NOMO-1 treated with dmso at 0.1 percent for 144 hours (cell line): ENCODE measurements at regions not wholly inside any gene's neighbourhood (a gene's known extent, or its start where the extent isn't known, plus 50 kb on each side); places are given as distances from the start of the nearest gene placed in this dataset.

Experiments used
- DNase-seq: peaks from one replicate; lab custom pipeline; 2025; ENCODE audit not compliant: unreplicated experiment; lab: John Stamatoyannopoulos, UW

DNA sequence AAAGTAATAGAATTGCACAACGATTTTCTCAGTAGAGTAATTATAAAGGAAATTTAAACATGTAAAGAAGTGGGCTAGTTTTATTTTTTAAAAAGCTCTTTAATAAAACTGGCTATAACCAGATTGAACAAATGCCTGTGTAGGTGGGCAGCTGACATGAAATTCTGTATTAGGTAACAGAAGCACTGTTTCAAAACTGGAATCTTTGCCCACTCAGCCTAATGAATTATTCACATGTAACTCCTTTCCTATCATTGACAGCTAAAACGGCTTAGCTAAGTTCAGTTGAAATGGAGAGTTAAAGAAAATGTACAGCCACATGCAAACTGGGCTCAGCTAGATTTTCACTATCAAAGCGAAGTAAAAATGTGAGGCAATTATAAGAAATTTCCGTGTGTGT is 1300.1 kb upstream of the ACO1 start:
- DNase-seq: no peak

GRCh38 chr9:31089549-31090221 is 1294.8 kb upstream of the ACO1 start:
- no peak for DNase-seq

GRCh38 chr9:31100311-31100710 is 1284.1 kb upstream of the ACO1 start:
- DNase-seq: no peak

DNA sequence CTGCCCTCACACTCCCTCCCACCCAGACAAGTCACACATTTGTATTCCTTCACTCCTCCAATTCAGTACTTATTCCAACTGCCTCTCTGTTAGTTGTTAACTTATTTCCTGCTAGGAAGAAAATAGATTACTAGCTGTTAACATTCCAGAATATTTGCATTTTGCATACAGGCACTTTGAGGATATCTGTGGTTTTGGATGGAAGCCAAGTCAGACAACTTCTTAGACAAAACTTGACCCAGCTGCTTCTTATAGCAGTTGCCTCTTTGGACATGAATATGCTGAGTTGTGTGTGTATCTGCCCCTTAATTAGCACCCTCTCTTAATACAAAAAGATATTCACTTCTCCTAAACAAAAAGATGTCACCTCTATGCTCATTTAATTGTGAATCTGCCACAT is 1280.6 kb upstream of the ACO1 start:
- no peak for DNase-seq

DNA sequence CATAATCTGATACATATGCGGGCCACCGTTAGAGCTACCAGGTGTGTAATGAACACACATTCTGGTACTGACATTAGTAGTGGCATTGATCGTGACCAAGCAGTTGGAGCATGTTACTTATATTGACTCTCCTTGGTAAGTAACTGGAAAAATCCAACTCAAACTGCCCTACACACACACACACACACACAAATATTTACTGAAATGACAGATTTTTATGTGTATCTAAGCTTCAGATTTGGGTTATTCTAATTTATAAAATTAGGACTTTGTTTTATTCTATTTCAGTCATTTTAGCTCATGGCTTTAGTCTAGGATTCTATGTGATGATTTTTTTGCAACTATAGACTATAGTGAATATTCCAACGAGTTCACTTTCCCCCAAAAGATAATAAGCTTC is 1280.2 kb upstream of the ACO1 start:
- DNase-seq: no peak

DNA sequence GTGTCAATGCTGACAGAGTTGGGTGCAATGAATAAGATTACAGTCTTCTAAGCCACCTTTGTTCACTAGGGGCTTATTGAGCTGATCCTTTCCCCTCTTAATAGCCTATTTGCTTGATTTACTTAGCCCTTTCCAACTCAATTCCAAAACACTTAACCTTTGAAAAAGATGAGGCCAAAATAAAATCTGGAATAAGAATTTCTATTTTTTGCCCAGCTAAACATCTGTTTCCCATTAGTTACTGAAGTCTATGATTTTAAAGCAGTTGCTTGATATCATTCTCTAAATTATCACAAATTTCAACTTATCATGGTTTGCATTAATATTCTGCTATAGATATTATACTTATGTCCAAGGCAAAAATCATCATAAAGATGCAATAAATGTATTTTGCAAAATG is 1272.0 kb upstream of the ACO1 start:
- no peak for DNase-seq

DNA sequence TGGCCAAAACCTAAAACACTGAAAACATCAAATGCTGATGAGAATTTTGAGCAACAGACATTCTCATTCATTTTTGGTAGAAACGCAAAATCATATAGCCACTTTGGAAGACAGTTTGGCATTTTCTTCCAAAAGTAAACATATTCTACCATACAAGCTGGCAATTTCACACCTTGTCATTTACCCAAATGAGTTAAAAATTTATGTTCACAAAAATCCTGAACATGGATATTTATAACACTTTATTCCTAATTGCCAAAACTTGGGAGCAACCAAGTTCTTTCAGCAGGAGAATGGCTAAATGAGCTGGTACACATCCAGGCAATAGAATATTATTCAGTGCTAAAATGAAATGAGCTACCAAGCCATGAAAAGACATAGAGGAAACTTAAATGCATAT is 1270.1 kb upstream of the ACO1 start:
- DNase-seq: no peak

DNA sequence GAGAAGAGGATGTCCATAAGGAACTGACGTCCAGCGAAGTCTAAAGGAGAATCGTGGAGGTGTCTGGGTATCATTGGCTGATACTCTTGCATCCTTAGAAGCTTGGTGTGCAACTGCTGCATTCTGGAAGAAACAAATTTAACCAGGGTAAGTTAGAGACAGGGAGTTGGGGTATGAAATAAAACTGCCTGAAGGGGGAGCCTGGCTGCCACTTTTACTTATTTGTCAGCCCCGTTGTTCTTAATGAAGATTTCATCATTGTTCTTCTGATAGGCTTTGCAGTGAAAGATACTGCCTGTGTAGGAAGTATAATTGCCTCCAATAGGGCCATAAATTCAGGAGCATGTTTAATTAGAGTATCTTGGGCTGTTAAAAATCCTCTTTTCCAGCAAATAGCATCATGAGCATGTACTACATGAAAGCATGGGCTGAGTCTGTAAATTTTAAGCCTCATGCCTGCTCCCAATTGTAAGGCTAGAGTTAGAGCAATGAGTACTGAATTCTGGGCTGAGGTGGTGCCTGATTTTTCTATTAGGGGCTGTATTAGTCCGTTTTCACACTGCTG is 1264.5 kb upstream of the ACO1 start:
- no peak for DNase-seq

DNA sequence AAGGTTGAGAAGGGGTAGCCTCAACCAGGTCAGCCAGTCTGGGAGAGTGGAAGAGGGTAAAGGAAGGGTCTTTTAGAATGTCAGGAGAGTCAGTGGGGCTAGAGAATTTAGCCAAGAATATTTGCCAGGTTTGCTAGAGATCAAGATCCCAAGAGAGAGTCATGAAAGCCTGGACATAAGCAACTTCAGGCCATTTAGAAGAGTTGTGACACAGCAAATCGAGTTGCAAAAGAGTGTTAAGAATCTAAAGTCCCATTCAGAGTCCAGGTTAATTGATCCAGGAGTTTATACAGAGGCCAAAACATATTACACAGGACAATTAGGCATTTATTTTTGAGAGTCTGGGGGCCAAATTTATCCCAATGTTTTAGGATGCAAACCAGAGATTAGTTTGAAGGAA is 1260.1 kb upstream of the ACO1 start:
- no peak for DNase-seq

- no peak for DNase-seq
Observed at GRCh38 chr9:31135567-31135966, 1248.9 kb upstream of the ACO1 start.

DNA sequence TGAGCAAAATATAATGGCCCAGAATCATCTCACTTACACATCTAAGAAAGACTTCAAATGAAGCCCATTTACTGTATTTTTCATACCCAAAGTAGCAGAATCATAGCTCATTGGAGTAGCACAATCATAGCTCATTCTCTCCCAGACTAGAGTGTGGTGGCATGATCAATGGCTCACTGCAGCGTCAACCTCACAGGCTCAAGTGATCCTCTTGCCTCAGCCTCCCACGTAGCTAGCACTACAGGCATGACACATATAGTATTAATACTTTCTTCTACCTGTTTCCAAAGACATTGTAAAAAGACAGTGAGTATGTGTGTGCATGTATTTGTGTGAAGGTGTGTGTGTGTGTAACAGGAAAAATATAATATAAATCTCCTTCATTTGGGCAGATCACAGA is 1247.9 kb upstream of the ACO1 start:
- DNase-seq: no peak

DNA sequence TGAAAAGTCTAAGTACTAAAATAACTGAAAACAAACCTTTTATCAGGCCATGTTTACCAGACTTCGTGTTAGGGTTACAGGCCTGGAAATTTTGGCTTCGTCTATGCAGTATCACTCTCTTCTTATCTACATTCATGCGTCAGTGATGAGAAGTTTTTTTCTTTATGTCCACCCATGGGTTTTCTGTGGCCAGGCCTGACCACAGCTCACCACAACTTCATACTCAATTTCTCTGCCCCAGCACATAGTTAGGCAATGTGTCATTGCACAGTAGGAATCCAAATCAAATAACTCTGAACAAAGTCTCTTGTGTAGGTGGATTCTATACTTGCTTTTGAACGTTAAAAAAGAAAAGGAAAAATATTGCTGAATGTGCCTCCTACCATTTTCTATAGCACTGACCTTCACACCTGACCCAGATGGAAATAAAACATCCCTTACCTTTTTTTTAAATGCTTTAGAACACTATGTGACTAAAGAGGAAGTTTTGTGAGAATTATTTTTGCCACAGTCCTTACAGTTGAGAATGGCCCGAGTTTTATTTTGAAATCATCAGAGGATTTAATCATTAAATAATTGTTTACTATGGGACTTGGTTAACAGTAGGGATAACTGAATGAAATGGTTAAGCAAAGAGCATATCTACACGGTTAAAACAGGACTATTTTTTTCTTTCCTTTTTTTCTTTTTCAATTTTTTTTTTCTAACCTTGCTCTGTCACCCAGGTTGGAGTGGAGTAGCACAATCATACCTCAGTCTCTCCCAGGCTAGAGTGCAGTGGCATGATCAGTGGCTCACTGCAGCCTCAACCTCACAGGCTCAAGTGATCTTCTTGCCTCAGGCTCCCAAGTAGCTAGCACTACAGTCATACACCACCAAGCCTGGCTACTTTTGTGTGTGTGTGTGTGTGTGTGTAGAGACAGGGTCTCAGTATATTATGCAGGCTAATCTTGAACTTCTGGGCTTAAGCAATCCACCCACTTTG is 1247.0 kb upstream of the ACO1 start:
- DNase-seq: no peak

- no peak for DNase-seq
Observed at GRCh38 chr9:31140316-31140715, 1244.1 kb upstream of the ACO1 start.

DNA sequence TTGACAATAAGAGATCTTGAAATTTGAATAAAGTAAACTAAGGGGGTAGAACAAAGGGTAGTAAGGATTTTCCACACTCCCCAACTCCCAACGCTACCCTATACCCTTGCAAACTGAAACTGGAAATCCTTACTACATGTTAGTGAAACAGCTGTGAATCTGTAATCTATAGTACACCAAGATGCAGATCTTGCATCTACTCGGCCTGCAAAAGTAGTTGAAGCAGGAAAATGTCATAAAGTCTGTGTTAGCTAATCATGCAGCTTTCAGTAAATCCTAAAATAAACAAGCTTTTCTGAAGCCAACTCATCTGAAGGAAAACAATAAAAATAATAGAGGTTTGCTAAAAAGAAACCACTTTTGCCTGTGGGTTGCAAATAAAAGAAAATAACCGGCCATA is 1242.0 kb upstream of the ACO1 start:
- DNase-seq: no peak

DNA sequence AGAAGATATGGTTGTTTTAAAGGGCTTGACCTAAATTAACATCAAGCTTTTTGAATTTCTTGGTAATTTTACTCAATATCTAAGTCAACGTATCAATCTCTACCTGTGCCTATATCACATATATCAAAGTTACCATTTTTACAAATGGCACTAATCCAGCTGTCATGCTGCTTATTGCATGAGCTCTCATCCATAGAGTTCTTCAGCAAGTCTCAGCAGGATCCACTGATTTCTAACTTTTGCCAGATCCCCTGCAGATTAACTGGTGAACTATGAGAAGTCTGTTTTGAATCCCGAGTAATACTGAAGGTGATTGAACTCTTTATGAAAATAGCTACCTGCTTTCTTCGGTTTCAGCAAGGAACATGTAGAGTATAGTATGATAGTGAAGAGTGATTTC is 1239.8 kb upstream of the ACO1 start:
- no peak for DNase-seq

DNA sequence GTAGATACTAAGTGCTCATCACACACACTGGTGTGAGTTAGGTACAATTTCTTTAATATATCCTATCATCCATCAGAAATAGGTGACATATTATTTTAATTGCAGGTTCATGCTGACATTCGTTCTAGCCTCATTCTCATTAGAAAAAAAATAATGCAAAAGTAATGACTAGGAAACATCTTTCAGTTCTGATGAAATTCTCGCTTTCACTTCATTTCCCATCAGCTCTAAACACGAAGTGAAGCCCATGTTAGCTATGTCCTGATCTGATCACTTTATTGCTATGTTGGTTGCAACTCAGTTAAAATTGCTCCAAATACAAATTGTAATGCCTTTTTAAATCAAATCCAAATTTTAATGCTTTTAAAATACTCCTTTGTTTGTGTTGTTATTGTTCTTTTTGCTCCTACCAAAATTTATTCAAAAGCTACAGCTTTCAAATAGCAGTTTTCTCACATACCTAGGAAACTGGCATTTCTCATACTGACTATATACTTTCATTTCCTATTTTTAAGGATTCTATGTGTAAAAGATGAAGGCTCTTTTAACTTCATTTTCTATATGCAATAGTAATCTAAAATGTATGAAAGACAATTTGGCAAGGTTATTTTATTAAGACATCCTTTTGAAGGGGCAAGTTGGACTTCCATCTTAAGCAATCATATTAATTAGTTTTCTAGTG is 1237.8 kb upstream of the ACO1 start:
- no peak for DNase-seq

DNA sequence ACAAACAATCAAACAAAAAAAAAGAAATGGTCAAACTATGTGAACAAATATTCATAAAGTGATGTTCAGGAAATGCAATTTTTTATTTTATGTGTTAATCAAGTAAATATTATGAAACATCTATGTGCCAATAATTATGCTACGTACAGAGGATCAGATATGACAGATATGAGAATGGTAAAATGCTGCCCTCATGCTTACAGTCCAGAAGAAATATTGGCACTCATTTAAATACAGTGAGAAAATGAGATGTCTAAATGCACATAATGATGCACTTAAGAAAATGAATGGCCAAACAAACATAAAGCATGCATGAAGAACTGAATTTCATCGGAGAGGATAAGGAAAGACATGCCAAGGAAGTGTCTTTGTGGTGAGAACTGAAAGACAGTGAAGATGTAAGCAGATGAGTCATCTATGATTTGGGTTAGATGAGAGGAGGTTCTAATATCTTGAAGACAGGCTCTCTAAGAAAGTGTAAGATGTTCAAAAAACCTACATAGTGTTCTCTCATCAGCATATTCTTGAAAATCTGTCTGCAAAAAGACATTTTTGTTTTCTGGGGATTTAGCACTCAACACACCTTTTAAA is 1231.1 kb upstream of the ACO1 start:
- no peak for DNase-seq

DNA sequence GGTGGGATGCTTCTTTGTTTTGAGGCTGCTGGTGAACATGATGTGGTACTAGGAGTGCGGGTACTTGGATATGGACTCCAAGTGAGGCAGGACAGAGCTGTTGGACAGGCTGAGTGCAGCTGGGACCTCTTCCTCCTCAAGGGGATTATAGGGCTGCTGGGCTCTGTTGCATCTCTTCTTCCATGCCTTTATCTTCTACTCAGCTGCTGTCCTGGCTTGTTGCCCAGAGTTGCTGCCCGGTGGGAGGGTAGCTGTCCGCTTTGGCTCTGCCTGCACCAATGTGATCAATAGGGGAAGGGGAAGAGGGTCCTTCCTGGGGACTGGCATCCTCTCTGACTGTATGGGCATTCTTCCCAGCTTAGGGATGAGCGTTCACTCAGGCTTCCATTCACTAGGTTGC is 1217.9 kb upstream of the ACO1 start:
- DNase-seq: no peak

DNA sequence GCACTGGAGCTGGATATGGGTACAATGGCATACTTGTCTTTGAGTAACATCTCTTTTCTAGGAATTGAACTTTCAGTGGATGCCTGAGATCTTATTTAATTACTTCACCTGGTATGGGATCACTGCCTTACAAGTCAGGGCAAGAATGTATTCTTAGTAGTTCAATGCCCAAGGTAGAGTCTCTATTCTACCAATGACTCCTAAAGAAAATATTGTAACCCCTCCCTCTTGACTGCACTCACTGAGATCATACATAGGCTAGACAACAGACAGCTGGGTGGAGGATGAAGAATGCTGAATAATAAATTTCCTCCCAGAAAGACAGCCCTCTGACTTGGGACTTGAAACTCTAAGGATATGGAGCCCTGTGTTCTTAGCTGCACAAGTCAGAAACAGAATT is 1216.3 kb upstream of the ACO1 start:
- DNase-seq: no peak

- no peak for DNase-seq
Observed at GRCh38 chr9:31174681-31175080, 1209.8 kb upstream of the ACO1 start.

GRCh38 chr9:31183866-31184265 is 1200.6 kb upstream of the ACO1 start:
- DNase-seq: no peak
